ENCODE measurements at regions not wholly inside any gene's neighbourhood (a gene's known extent, or its start where the extent isn't known, plus 50 kb on each side); places are given as distances from the start of the nearest gene placed in this dataset.

DNA sequence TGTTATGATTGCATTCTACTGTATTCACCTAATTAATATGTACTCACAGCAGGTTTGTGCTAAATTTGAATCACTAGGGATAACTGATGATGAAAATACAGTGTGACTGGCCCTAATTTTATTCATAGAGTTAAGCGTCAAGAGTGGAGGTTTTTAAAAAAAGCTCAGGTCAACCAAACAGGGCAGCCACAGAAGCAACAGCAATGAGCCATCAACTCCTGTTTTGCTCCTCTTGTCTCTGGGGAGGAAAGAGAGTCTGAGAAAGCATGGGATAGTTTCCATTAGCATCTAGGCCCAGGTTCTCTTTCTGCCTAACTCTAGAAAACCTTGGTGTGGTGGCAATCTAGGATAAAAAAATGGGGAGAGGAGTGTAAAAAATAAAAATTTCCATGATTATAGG lies 122.1 kb downstream of the OGFRL1 start:
- TF ChIP-seq CTCF (IDR thresholded peaks at IDR 0.05; ENCODE audit: borderline replicate concordance, extremely low read depth, low read length, poor library complexity, severe bottlenecking) (no peak), EZH2 (IDR thresholded peaks at IDR 0.05; ENCODE audit: borderline replicate concordance, low read depth, low read length, severe bottlenecking) (no peak)

Data from DND-41 (cell line).